B cell (primary cell): ENCODE measurements at regions not wholly inside any gene's neighbourhood (a gene's known extent, or its start where the extent isn't known, plus 50 kb on each side); places are given as distances from the start of the nearest gene placed in this dataset.

Experiments used
- CTCF ChIP-seq: fragments of 200-600 bp; IDR thresholded peaks from one replicate; pipeline ENCODE4 v1.8.0; 2022; ENCODE audit warnings: antibody characterized with exemption, mild to moderate bottlenecking
- EZH2 ChIP-seq: IDR thresholded peaks from 2 replicates; pipeline ENCODE4 v1.6.1; 2012; ENCODE audit warnings: borderline replicate concordance, low read depth, mild to moderate bottlenecking, moderate library complexity, low read length; ENCODE audit not compliant: insufficient read depth, poor library complexity, severe bottlenecking

DNA sequence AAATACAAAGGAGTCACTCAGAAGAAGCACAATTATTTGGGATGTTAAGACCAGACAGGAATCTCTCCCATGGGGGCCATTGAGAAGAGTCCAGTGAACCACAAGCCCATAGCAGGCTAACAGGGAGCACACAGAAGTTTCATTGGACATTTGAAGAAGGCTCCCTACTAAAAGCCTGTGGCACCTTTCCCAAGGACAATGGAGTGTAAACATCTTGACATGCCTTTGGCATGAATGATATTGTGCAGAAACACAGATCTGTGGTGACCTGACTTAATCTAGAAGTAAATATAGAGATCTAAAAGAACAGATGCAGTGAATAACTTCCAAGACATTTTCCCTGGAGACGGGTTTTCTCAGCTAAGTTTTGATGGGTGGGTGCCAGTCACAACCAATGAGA lies 221.5 kb downstream of the EPHA4 start:
- TF ChIP-seq CTCF (no peak), EZH2 (no peak)
